SU-DHL-6 (cell line): ENCODE measurements at regions not wholly inside any gene's neighbourhood (a gene's known extent, or its start where the extent isn't known, plus 50 kb on each side); places are given as distances from the start of the nearest gene placed in this dataset.

Experiments
- EZH2phosphoT487 ChIP-seq: fragments of 200-600 bp; sonication (generic), shearing (Covaris generic); conservative IDR thresholded peaks from 2 replicates; pipeline ENCODE4 v1.6.1; 2018; ENCODE audit warnings: mild to moderate bottlenecking, antibody characterized with exemption, low read length, moderate library complexity, mixed read lengths
- TF ChIP-seq, protein P1 (sequence below): fragments of 200-600 bp; sonication (generic); IDR thresholded peaks from one replicate; pipeline ENCODE4 v1.5.1; 2017; ENCODE audit warnings: antibody characterized with exemption, mild to moderate bottlenecking, low read length, moderate library complexity; ENCODE audit not compliant: insufficient read depth, poor library complexity, severe bottlenecking

DNA sequence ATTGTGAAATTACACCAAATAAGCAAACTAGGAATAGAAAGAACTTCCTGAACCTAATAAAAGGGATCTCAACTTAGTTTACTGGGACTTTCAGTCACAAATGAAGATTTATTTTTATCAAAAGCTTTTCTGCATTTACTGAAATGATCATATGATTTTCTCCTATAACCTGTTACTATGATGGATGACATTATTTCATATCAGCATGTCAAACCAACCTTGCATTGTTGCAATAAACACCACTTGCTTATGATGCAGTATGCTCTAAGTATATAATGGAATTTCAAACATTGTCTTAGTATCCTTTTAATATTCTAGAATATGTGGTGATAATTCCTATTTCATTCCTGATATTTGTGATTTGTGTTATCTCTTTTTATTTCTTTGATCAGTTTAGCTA, 303.0 kb downstream of the CGGBP1 start:
- TF ChIP-seq, protein P1, sequence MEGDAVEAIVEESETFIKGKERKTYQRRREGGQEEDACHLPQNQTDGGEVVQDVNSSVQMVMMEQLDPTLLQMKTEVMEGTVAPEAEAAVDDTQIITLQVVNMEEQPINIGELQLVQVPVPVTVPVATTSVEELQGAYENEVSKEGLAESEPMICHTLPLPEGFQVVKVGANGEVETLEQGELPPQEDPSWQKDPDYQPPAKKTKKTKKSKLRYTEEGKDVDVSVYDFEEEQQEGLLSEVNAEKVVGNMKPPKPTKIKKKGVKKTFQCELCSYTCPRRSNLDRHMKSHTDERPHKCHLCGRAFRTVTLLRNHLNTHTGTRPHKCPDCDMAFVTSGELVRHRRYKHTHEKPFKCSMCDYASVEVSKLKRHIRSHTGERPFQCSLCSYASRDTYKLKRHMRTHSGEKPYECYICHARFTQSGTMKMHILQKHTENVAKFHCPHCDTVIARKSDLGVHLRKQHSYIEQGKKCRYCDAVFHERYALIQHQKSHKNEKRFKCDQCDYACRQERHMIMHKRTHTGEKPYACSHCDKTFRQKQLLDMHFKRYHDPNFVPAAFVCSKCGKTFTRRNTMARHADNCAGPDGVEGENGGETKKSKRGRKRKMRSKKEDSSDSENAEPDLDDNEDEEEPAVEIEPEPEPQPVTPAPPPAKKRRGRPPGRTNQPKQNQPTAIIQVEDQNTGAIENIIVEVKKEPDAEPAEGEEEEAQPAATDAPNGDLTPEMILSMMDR = no peak
- no peak for TF ChIP-seq EZH2phosphoT487
